OCI-LY7 (cell line): ENCODE measurements at regions not wholly inside any gene's neighbourhood (a gene's known extent, or its start where the extent isn't known, plus 50 kb on each side); places are given as distances from the start of the nearest gene placed in this dataset.

ENCODE experiments used
- BruUV-seq: library from RNA; stranded (reverse); fragments of 400-500 nt; replicated peaks from 2 replicates; lab custom pipeline; 2021; lab: Mats Ljungman, UMichigan
- CTCF ChIA-PET: fragments of 300-600 bp; sonication (Branson Sonifier 250); formaldehyde crosslinking; loops from one replicate; lab custom pipeline; 2022; ENCODE audit warnings: antibody characterized with exemption; ENCODE audit not compliant: unreplicated experiment; lab: Charles Lee
- POLR2A ChIA-PET: fragments of 300-600 bp; sonication (Branson Sonifier 250); formaldehyde crosslinking; loops from one replicate; lab custom pipeline; 2022; ENCODE audit warnings: antibody characterized with exemption; lab: Charles Lee
- DNase-seq: peaks from one replicate; pipeline ENCODE4 v3.0.0-alpha.2; 2015; ENCODE audit warnings: low spot score
- H2AFZ ChIP-seq: fragments of 200-600 bp; sonication (generic), shearing (Covaris generic); 2 replicates; pipeline ENCODE4 v1.6.1; 2014; ENCODE audit warnings: mild to moderate bottlenecking, antibody characterized with exemption, low read length, moderate library complexity
- H3K27ac ChIP-seq: fragments of 200-600 bp; sonication (generic); 2 replicates; pipeline ENCODE4 v1.5.1; 2014; ENCODE audit warnings: mixed run types, low read depth, mild to moderate bottlenecking, moderate library complexity, low read length, inconsistent platforms; ENCODE audit not compliant: poor library complexity, severe bottlenecking
- H3K36me3 ChIP-seq: fragments of 200-600 bp; sonication (generic); 2 replicates; pipeline ENCODE4 v1.6.1; 2014; ENCODE audit warnings: mild to moderate bottlenecking, antibody characterized with exemption, low read length, moderate library complexity, mixed read lengths; ENCODE audit not compliant: insufficient read depth
- H3K4me1 ChIP-seq: fragments of 200-600 bp; sonication (generic); 2 replicates; pipeline ENCODE4 v1.5.1; 2014; ENCODE audit warnings: mild to moderate bottlenecking, low read length; ENCODE audit not compliant: insufficient read depth, poor library complexity, severe bottlenecking
- H3K4me2 ChIP-seq: fragments of 200-600 bp; sonication (generic); 2 replicates; pipeline ENCODE4 v1.6.1; 2014; ENCODE audit warnings: mild to moderate bottlenecking, low read length
- H3K4me3 ChIP-seq: fragments of 200-600 bp; sonication (generic); 2 replicates; pipeline ENCODE4 v1.5.1; 2014; ENCODE audit warnings: mild to moderate bottlenecking, low read depth, low read length; ENCODE audit not compliant: poor library complexity, severe bottlenecking
- H3K79me2 ChIP-seq: fragments of 200-600 bp; sonication (generic); 2 replicates; pipeline ENCODE4 v1.6.1; 2016; ENCODE audit warnings: low read depth, mild to moderate bottlenecking, low read length, moderate library complexity, mixed read lengths; ENCODE audit not compliant: insufficient read depth
- H3K9me2 ChIP-seq: fragments of 200-600 bp; sonication (generic); 2 replicates; pipeline ENCODE4 v1.6.1; 2016; ENCODE audit warnings: mild to moderate bottlenecking, low read length, mixed read lengths; ENCODE audit not compliant: insufficient read depth
- H3K9me3 ChIP-seq: fragments of 200-600 bp; sonication (generic); 2 replicates; pipeline ENCODE4 v1.6.1; 2014; ENCODE audit warnings: mild to moderate bottlenecking, mixed run types, low read length, mixed read lengths
- H4K20me1 ChIP-seq: fragments of 200-600 bp; sonication (generic); 2 replicates; pipeline ENCODE4 v1.6.1; 2014; ENCODE audit warnings: mild to moderate bottlenecking, antibody characterized with exemption, low read length, moderate library complexity, mixed read lengths; ENCODE audit not compliant: insufficient read depth
- CTCF ChIP-seq: fragments of 200-600 bp; sonication (generic); conservative IDR thresholded peaks from 2 replicates; pipeline ENCODE4 v1.5.1; 2014; ENCODE audit warnings: mild to moderate bottlenecking, antibody characterized with exemption, low read length, moderate library complexity, mixed read lengths
- EZH2phosphoT487 ChIP-seq: fragments of 200-600 bp; sonication (generic); IDR thresholded peaks from 2 replicates; pipeline ENCODE4 v1.6.1; 2018; ENCODE audit warnings: low read depth, borderline replicate concordance, mild to moderate bottlenecking, mixed run types, antibody characterized with exemption, low read length, moderate library complexity, mixed read lengths
- intact Hi-C: fragments of 100-400 bp; cut with micrococcal nuclease; formaldehyde crosslinking; loops from one replicate; pipeline ENCODE4 v1.10.0; 2022; ENCODE audit not compliant: unreplicated experiment

- Histone ChIP-seq H3K79me2 (no peaks in the 10 kb centered on the region), H3K4me1 (no peaks in the 10 kb centered on the region), H2AFZ (no peak overlapping the region), H4K20me1 (no peaks in the 10 kb centered on the region; the same call in 1 of the 2 replicates), H3K36me3 (no peaks in the 10 kb centered on the region), H3K9me2 (no peaks in the 10 kb centered on the region), H3K9me3 (no peaks in the 10 kb centered on the region), H3K27ac (no peak overlapping the region), H3K4me3 (no peak overlapping the region), H3K4me2 (no peak overlapping the region)
- no peak for TF ChIP-seq EZH2phosphoT487
- no peak for TF ChIP-seq CTCF
- DNase-seq = no peak
- CTCF ChIA-PET = interaction anchor here (0.6 kb wide), 1 partner anchor 45 kb away, joined by 3 read pairs; no protein-coding TSS in a partner anchor
- intact Hi-C loops = loop anchor here (10.0 kb wide), 1 partner anchor 594 kb away; no protein-coding TSS in a partner anchor
- BruUV-seq = no TSS peak
- POLR2A ChIA-PET = no interaction called here
These were observed 202.4 kb downstream of the ARL6IP6 start for GRCh38 chr2:152920846-152921245.

DNA sequence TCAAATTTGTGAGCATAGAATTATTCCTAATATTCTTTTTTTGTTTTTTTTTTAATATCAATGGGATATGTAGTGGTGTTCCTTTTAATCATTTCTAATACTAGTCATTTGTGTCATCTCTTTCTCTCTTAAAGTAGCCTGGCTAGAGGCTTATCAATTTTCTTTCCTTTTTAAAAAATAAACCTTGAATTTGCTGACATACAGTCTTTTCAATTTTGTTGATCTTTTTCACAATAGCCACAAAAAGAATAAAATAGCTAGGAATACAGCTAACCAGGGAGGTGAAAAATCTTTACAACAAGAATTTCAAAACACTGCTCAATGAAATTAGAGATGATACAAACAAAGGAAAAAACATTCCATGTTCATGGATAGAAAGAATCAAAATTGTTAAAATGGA, 192.6 kb downstream of the ARL6IP6 start:
- Histone ChIP-seq H4K20me1 (no peaks in the 10 kb centered on the region), H3K4me1 (no peaks in the 10 kb centered on the region), H3K36me3 (no peaks in the 10 kb centered on the region), H3K79me2 (no peaks in the 10 kb centered on the region), H3K9me3 (no peaks in the 10 kb centered on the region), H3K9me2 (no peaks in the 10 kb centered on the region), H3K27ac (no peak overlapping the region), H3K4me3 (no peak overlapping the region), H2AFZ (no peak overlapping the region), H3K4me2 (no peak overlapping the region)
- DNase-seq = no peak
- ChIA-PET CTCF (no interaction called here), POLR2A (interaction anchor here (0.7 kb wide), 1 partner anchor 1020 kb away, joined by 3 read pairs; no protein-coding TSS in a partner anchor)
- intact Hi-C loops = no loop called here
- BruUV-seq = no TSS peak
- TF ChIP-seq EZH2phosphoT487 = no peak
- TF ChIP-seq CTCF = no peak

DNA sequence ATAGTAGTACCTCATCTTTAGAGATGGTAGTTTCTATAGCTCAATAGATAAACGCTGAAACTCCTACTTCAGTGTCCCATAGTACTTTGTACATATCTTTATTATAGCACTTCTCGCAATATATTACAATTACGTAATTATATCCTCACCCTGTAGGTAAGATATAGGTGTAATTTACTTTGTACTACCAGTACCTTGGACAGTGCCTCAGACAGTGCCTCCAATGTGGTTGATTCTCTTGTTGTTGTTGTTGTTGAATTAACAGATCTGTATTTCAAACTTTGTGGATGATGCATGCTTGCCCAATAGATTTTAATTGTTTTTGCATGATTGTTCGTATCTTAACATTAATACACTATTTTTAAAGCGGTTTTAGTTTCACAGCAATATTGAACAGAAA, 188.6 kb downstream of the ARL6IP6 start:
- TF ChIP-seq EZH2phosphoT487 (no peak), CTCF (no peak)
- H3K4me2 ChIP-seq = no peak overlapping the region
- DNase-seq = no peak
- no TSS peak for BruUV-seq
- no peaks in the 10 kb centered on the region for H3K36me3 ChIP-seq
- H3K9me2 ChIP-seq = no peaks in the 10 kb centered on the region
- H2AFZ ChIP-seq = no peak overlapping the region
- ChIA-PET POLR2A (interaction anchor here (1.0 kb wide), 1 partner anchor 52 kb away, joined by 3 read pairs; no protein-coding TSS in a partner anchor), CTCF (no interaction called here)
- H3K27ac ChIP-seq = no peak overlapping the region
- intact Hi-C loops = no loop called here
- no peak overlapping the region for H3K4me3 ChIP-seq
- H4K20me1 ChIP-seq = no peaks in the 10 kb centered on the region
- no peaks in the 10 kb centered on the region for H3K79me2 ChIP-seq
- H3K9me3 ChIP-seq = no peaks in the 10 kb centered on the region
- H3K4me1 ChIP-seq = no peaks in the 10 kb centered on the region
